Vagina (tissue), 2 donors: ENCODE measurements at regions not wholly inside any gene's neighbourhood (a gene's known extent, or its start where the extent isn't known, plus 50 kb on each side); places are given as distances from the start of the nearest gene placed in this dataset.

Experiments used
- DNase-seq, 2 donors: peaks; one replicate each; pipeline ENCODE4 v3.0.0-alpha.2; 2017; ENCODE audit errors: extremely low spot score in 2 of 2
- H3K27ac ChIP-seq: fragments of 200-600 bp; sonication (generic); one replicate; pipeline ENCODE4 v1.5.1; 2019
- H3K27me3 ChIP-seq: fragments of 200-600 bp; sonication (generic); one replicate; pipeline ENCODE4 v1.5.1; 2019
- H3K36me3 ChIP-seq, 2 donors: fragments of 200-600 bp; sonication (generic); one replicate each; pipeline ENCODE4 v1.5.1; 2017 to 2019
- H3K4me1 ChIP-seq: fragments of 200-600 bp; sonication (generic); one replicate; pipeline ENCODE4 v1.5.1; 2019
- H3K4me3 ChIP-seq, 2 donors: fragments of 200-600 bp; sonication (generic); 1 replicate in 1 of 2; 2 replicates in 1 of 2; pipeline ENCODE4 v1.5.1; 2016 to 2019
- H3K9me3 ChIP-seq: fragments of 200-600 bp; sonication (generic); one replicate; pipeline ENCODE4 v1.5.1; 2019
- POLR2A ChIP-seq, 2 donors: fragments of 450-650 bp; IDR thresholded peaks; one replicate each; pipeline ENCODE4 v1.6.1; 2017; ENCODE audit warnings: antibody characterized with exemption in 2 of 2, mild to moderate bottlenecking in 2 of 2, moderate library complexity in 2 of 2
- POLR2AphosphoS5 ChIP-seq, 2 donors: sonication (generic); formaldehyde crosslinking; IDR thresholded peaks; one replicate each; pipeline ENCODE4 v1.9.0; 2017; ENCODE audit warnings: antibody characterized with exemption in 2 of 2, mild to moderate bottlenecking in 2 of 2, low read depth in 1 of 2; ENCODE audit not compliant: insufficient read depth in 1 of 2
- intact Hi-C: fragments of 100-400 bp; cut with DNase I; formaldehyde crosslinking; loops from one replicate; pipeline ENCODE4 v1.15.1; 2023
- TF ChIP-seq, protein P1 (sequence below), 3 experiments: fragments of 450-650 bp in 2 of 3; fragments of 200-600 bp in 1 of 3; sonication (generic) in 1 of 3; IDR thresholded peaks; one replicate each; pipeline ENCODE4 v1.5.1; 2017 to 2019; ENCODE audit warnings: antibody characterized with exemption in 3 of 3, mild to moderate bottlenecking in 2 of 3, moderate library complexity in 2 of 3

DNA sequence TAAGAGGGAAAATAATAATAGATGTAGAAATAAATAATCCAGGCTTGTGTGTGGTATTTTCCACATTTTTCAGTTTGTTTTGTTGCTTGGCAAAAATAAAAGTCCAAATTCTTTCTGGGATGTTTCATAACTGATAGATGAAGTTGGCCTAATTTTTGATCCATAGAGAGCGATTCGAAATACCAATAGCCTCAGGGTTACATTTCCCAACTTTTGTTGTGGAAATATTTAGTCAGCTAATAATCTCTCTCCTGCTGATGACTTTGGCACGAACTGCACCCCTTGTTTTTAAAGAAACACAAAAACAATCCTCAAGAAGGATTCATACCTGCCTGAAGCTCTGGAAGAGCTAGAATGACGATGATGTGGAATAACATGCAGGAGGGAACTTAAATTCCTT, 483.2 kb downstream of the ADRA2A start:
- Histone ChIP-seq H3K36me3 (no peaks in the 10 kb centered on the region), H3K27me3 (no peaks in the 10 kb centered on the region), H3K4me3 (no peak overlapping the region), H3K27ac (no peak overlapping the region), H3K9me3 (no peaks in the 10 kb centered on the region), H3K4me1 (peaks cover 4% of the 10 kb centered on the region)
- intact Hi-C loops: no loop called here
- TF ChIP-seq, protein P1, sequence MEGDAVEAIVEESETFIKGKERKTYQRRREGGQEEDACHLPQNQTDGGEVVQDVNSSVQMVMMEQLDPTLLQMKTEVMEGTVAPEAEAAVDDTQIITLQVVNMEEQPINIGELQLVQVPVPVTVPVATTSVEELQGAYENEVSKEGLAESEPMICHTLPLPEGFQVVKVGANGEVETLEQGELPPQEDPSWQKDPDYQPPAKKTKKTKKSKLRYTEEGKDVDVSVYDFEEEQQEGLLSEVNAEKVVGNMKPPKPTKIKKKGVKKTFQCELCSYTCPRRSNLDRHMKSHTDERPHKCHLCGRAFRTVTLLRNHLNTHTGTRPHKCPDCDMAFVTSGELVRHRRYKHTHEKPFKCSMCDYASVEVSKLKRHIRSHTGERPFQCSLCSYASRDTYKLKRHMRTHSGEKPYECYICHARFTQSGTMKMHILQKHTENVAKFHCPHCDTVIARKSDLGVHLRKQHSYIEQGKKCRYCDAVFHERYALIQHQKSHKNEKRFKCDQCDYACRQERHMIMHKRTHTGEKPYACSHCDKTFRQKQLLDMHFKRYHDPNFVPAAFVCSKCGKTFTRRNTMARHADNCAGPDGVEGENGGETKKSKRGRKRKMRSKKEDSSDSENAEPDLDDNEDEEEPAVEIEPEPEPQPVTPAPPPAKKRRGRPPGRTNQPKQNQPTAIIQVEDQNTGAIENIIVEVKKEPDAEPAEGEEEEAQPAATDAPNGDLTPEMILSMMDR (IDR thresholded peaks at IDR 0.05): no peak
- TF ChIP-seq POLR2A (IDR thresholded peaks at IDR 0.05) (no peak), POLR2AphosphoS5 (IDR thresholded peaks at IDR 0.05; ENCODE audit: insufficient read depth in 1 of 2, low read depth in 1 of 2) (no peak)
- no peak for DNase-seq

DNA sequence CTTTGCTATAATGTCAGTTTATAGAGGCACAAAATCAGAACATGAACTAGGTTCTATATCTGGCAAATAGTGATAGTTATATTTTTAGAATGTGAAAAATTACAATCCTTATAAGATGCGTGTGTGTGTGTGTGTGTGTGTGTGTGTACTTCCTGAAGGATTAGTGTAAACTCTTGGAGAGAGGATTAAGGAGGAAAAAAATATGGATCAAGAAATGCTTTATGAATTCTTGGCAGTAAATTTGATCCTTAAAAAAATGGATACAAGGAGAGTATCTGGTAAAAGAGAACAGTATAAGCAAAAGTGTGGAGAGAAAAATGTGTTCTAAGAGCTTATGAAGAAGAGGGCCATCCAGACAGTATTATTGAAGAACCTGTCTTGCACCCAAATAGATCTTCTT, 484.3 kb downstream of the ADRA2A start:
- Histone ChIP-seq H3K4me3 (no peak overlapping the region), H3K27ac (no peak overlapping the region), H3K9me3 (no peaks in the 10 kb centered on the region), H3K27me3 (no peaks in the 10 kb centered on the region), H3K4me1 (peaks cover 2% of the 10 kb centered on the region), H3K36me3 (no peaks in the 10 kb centered on the region)
- TF ChIP-seq, protein P1 (IDR thresholded peaks at IDR 0.05): no peak
- TF ChIP-seq POLR2A (IDR thresholded peaks at IDR 0.05) (no peak), POLR2AphosphoS5 (IDR thresholded peaks at IDR 0.05; ENCODE audit: insufficient read depth in 1 of 2, low read depth in 1 of 2) (no peak)
- DNase-seq: no peak
- intact Hi-C loops: no loop called here

DNA sequence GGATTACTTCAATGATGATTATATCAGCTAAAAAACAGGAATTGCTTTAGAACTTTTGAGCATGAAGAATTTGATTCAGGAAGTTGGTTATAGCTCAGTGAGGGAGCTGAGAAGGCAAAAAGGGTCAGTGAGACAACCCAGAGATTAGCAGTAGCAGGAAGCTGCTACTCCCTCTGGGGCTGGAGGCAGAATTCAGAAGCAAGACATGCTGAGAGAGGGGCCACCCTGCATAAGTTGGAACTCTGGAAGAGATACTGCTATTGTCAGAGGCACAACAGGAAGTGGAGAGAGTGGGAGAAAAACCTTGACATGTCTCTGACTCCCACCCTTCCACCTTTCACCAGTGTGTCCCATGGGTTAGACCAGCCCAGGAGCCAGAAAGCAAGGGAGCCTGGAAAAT, 488.7 kb downstream of the ADRA2A start:
- DNase-seq: no peak
- Histone ChIP-seq H3K36me3 (no peaks in the 10 kb centered on the region), H3K4me1 (no peaks in the 10 kb centered on the region), H3K9me3 (no peaks in the 10 kb centered on the region), H3K27me3 (no peaks in the 10 kb centered on the region), H3K4me3 (no peak overlapping the region), H3K27ac (no peak overlapping the region)
- TF ChIP-seq, protein P1 (IDR thresholded peaks at IDR 0.05): no peak
- TF ChIP-seq POLR2AphosphoS5 (IDR thresholded peaks at IDR 0.05; ENCODE audit: insufficient read depth in 1 of 2, low read depth in 1 of 2): no peak
- intact Hi-C loops: no loop called here

DNA sequence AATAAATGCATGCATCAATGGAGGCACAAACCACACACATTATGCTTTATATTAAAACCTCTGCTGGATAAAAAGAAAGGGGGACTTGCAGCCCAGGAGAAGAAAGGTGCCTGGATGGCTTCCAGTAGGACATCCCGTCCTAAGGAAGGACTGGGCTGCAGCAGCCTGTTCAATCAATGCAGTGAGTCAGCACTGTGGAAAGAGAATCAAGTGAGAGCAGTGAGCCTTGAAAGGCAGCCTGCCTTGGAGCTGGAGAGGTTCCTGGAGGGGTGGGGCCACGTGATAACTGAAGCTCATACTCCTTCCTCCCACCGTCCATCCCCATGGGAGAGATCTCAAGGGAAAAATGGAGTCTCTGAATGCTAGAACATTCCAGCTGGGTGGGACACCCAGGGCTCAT, 501.2 kb downstream of the ADRA2A start:
- Histone ChIP-seq H3K9me3 (no peaks in the 10 kb centered on the region), H3K27me3 (no peaks in the 10 kb centered on the region), H3K4me1 (no peaks in the 10 kb centered on the region), H3K36me3 (no peaks in the 10 kb centered on the region), H3K27ac (no peak overlapping the region), H3K4me3 (no peak overlapping the region)
- no peak for DNase-seq
- TF ChIP-seq, protein P1 (IDR thresholded peaks at IDR 0.05): no peak
- TF ChIP-seq POLR2AphosphoS5 (IDR thresholded peaks at IDR 0.05; ENCODE audit: insufficient read depth in 1 of 2, low read depth in 1 of 2): no peak
- TF ChIP-seq POLR2A (IDR thresholded peaks at IDR 0.05): no peak
- intact Hi-C loops: no loop called here

DNA sequence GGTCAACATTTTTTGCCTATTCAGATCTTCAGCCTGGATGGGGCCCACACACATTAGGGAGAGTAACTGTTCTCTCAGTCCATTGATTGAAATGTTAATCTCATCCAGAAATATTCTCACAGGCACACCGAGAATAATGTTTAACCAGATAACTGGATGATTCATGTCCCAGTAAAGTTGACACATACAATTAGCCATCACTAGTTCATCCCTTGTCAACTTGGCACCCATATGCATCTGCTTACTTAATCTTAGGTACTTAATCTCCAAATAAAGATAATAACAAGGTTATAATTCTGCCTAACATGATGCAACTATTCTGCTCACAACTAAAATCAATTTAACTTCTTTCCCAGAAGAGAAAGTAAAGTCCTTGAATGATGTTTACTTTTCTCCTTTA, 502.6 kb downstream of the ADRA2A start:
- intact Hi-C loops: no loop called here
- TF ChIP-seq, protein P1 (IDR thresholded peaks at IDR 0.05): no peak
- TF ChIP-seq POLR2A (IDR thresholded peaks at IDR 0.05): no peak

More for the DNA sequence above, 502.6 kb downstream of the ADRA2A start:
- Histone ChIP-seq H3K9me3 (no peaks in the 10 kb centered on the region), H3K27ac (no peak overlapping the region), H3K4me1 (no peaks in the 10 kb centered on the region), H3K36me3 (no peaks in the 10 kb centered on the region), H3K27me3 (no peaks in the 10 kb centered on the region), H3K4me3 (no peak overlapping the region)
- DNase-seq: no peak
